NCI-H524 treated with DMSO at 0.1 percent for 48 hours (cell line): ENCODE measurements at regions not wholly inside any gene's neighbourhood (a gene's known extent, or its start where the extent isn't known, plus 50 kb on each side); places are given as distances from the start of the nearest gene placed in this dataset.
A peak's percentile ranks its signal among the peaks of the same experiment; 100 is the strongest.

Experiments
- DNase-seq: peaks from one replicate; lab custom pipeline; 2025; lab: John Stamatoyannopoulos, UW

DNA sequence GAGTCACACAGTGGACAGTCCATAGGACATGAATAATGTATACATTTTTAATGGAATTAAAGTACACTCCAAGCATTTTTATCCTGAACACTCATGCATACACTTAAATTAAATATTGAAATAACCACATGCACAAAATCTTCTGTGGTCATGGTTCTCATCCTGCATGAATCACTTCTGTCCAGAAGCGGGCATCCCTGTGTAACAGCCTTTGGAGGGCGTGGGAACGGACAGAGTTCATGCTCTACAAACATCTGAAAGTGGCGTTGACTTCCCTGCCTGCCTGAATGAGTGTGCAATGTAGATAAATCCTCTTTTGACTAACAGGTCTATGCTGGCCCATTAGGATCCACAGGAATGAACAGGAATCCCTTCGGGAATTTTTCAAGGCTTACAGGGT is 780.2 kb downstream of the BRD1 start:
- no peak for DNase-seq

DNA sequence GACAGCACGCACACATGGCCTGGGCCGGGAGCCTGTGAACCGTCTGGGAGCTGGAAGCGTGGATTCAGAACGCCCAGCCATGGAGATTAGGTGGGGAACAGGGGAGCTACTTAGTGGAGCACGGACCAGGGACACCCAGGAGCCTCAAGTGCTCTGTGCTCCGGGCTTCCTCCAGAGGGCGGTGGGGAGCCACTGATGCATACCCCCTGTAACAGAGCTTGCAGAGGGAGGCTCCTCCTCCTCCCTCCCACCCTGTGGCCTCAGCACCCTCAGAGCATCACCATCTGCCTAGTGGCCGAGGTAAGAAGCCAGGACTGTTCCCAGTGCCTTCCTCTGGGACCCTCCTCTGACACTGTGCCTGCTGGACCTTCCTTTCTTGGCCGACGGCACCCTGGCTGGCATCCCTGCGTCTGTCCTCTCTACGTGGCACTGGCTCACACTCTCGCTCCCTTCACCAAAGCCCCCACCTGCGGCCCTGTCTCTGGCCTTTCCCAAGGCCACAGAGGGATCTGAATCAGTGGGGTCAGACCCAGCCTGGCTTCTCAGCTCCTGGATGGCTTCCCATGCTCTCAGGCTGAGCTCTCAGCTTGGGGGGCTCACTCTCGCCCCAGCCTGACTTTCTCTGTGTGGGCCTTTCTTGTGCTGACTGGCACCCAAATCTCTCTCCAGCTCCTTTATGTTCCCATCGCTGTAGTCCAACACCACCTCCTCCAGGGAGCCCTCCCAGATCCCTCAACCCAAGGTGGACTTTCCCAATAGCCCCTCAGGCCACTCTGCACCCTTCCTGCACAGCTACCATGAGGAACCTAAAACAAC is 780.9 kb downstream of the BRD1 start:
- peak; percentile 63 for DNase-seq

DNA sequence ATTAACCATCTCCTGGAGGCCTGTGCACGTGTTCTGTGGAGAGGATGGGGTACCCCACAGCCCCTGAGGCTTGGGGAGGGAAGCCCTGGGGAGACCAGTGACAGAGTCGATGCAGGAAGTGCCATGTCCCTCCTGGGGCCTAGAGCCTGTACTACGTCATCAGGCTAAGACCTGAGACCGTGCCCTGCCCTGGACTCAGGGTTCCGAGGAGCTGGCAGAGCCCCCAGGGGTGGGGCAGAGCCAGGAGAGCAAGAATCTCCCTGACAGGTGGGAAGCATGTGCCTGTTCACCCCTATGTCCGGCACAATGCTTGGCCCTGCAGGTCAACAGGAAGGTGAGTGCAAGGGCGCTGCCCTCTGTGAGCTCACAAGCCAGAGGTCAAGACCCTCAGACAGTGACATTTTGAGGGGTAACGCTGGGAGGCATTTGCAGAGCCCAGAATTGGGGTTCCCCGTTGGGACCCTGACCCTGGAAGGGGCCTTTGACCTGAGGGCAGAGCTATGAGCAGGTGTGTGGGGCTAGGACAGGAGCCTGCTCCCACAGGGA is 781.6 kb downstream of the BRD1 start:
- DNase-seq = no peak

DNA sequence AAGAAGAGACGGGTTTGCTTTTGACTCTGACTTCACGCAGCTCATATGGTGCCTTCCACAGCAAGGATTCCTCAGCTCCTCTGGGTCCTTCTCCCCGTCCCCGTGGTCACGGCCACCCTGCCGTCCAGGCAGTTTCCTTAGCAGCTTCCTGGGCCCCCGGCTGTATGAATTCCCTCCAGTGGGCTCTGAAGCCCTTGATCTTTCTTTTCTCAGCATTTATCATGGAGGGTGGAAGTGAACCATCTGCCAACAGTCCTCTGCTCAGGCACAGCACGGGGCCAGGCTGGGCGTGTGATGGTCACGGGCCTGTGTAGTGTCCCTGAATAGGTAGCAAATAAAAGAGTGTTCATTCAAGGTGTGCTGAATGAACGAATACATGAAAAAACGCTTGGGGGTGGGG is 782.4 kb downstream of the BRD1 start:
- DNase-seq = no peak

DNA sequence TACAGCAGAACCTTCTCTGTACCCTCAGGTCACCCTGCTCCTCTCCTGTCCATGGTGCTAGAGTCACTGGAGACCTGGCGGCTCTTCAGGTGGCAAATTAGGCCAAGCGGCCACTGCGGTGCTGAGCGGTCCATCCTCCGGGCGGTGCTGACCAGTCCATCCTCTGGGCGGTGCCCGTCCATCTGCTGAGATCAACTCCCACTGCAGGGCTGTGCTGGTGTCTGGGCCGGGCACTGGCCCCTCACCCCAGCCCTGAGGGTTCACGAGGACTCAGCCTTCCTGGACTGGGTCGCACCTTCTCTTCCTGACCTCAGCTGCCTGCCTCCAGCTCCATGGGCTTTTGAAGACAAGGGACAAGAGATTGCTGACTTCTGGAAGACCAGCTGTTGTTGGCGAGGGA is 782.9 kb downstream of the BRD1 start:
- DNase-seq = no peak

DNA sequence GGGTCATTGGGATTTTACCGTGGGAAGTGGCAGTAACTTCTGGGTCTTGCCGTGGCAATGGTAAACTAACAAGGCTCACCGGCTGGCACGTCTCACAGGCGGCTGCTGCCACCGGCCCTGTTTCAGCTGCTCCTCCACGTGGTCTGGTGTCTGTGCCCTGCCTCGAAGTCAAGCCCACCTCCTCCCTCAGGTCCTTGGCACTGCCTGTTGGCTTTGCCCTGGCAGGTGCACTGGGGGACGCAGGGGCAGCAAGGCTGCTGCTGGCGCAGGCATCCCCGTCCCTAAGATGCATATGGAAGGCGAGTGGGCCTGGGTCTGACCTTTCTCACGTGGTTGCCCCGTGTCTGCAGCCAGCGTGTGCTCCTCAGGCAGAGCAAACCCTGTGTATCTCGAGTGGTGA is 783.6 kb downstream of the BRD1 start:
- no peak for DNase-seq

DNA sequence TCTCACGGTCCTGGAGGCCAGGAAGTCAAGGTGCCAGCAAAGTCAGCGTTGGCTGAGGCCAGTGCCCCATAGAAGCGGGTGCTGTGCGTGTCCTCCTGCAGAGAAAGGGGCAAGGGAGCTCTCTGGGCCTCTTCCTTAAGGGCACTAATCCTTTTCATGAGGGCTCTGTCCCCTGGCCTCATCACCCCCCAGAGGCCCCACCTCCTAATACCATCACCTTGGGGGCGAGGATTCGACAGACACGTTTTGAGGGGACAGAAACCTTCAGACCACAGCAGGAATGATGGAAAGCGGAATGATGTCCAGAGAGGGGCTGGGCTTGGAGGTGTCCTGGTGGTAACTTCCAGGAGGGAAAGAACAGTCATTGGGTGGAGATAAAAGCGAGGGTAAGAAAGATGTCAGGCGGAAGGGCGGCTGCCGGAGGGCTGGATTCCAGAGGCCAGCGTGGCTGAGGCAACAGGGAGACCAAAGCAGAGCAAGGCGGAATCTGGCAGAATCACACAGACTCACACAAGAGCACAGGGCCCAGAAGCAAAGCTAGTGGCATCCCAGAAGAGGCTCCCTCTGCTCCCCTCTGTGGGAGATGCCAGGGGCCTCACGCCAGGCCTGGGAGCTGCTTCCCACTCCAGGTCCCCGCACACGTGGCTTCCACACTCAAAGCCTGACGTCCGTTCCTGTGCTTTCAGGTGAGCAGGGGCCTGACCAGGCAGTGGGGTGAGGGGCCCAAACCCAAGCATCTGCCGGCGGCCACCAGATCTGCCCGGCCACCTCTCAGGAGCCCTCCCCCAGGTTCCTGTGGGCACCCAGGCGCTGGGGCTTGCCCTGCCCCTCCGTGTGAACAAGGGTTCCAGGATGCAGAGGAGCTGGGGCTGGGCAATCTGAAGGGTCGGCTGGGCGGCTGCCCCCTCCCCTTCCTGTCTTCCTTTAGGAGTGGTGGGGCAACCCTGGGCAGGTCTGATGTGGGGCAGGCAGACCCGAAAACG is 784.5 kb downstream of the BRD1 start:
- no peak for DNase-seq

DNA sequence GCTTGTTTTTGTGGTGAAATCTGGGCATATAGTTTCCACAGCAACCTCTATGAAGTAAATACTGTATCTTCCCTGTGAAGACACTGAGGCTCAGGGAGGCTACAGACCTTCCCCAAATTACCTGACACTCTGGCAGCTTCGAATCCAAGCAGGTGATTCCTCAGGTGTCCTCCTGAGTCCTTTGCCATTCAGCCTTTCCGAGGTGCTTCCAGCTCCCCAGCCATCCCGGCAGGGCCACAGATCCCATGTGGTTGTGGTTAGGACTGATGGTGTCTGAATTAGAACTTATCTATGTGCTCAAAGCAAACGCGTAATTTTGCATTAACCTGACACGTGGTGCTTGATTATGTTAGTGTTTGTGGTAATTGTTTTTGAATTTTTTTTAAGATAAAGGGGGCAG is 785.6 kb downstream of the BRD1 start:
- DNase-seq = no peak

DNA sequence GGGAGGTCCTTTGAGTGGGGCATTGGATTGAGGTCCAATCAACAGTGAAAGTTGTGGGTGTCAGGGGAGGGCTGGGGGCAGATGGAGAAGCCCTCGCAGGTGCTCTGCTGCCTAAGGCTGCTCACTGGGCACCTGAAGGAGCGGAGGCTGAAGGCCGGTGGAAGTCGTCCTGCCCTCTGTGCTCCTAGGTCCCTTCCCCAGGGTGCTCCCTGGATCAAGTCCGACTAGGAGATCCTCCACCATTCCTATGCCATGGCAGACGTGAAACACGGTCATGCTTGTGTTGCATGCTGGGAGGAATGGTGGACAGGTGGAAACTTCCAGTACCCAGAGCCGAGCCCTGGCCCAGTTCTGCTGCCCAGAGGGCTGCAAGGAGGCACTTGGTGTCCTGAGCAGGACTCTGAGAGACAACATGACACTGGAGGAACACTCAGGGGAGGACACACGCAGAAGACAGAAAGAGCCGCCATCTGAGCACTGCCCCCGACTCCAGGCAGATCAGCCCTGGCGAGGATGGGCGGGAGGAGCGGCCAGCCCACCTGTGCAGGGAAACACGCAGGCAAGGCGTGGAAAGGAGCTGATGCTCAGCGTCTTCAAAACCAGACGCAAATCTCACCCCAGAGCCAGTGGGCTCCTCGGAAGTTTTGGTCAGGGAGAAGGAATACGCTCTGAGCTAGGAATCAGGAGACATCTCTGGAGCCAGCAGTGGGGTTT is 786.8 kb downstream of the BRD1 start:
- DNase-seq = no peak

DNA sequence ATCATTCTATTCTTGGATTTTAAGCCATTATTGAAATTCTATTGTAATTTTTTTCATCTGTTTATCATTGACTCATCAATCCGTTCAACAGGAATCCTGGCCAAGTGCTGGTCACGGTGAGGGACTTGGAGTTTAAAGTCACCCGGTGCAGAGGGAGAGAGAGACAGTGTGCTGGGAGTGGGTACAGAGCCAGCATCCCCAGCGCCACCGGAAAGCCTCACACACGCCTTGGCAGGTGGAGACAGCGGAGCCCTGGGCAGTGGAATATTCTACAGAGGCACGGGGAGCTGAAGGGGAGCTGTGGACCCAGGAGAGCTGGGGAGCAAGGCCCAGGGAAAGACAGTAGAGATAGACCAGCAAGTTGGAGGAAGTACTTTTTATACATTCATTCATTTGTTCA is 787.6 kb downstream of the BRD1 start:
- no peak for DNase-seq

DNA sequence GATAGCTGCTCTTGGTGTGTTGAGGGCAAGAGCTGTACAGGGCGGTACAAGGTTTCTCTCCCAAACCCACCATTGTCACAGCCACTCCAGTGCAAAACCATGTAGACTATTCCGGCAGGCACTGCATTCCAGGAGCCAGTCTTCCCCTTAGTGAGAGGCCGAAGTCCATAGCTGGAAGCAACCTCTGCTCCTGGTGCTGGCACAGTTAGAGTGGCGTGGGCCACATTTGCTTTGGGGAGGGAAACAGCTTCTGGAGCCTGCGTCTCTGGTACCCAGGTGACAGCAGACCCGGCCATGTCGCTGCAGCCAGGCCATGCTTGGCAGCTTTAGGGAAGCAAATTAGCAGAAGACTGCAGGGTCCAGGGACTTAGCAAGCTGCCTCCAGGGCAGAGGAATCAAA is 788.0 kb downstream of the BRD1 start:
- DNase-seq = no peak

DNA sequence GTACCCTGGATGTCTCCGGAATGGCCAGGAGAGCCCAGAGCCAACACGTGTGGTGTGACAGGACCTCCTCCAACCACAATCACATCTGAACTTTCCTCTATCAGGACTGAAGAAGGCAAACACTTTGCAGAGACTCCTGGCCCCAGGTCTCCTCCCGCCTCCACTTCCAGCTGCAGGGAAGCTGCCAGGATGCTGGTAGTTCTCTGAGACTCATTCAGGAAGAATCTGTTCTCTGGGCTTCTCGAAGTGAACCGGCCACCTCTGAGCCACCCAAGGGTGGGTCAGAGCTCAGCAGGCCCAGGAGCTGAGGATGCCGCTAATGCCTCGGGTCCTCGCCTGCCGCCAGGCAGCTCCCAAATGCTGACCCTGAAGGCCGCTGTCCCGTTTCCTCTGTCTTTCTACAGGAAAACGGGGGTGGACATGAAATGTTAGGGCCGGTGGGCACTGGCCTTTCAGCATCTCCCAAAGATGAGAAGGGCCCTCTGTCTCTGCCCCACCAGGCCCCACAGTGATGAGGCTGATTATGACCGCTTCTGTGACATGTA is 789.9 kb downstream of the BRD1 start:
- DNase-seq = no peak

DNA sequence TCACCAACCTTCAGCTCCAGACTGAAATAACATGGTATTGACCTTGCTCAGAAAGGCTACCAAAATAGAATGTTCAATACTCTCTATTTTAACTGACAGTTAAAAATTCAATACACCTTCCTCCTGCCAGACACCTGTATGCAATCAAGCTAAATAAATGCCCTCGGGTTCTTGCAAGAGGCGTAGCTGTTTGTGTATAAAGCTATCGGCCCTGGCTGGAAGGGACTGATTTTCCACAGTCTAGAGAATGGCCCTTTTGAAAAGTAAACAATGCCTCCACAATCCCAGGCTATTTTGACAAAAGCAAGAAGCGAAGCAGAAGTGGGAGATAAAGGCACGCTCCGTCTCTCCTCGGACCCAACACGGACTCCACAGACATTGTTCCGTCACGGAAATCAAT is 791.2 kb downstream of the BRD1 start:
- no peak for DNase-seq

DNA sequence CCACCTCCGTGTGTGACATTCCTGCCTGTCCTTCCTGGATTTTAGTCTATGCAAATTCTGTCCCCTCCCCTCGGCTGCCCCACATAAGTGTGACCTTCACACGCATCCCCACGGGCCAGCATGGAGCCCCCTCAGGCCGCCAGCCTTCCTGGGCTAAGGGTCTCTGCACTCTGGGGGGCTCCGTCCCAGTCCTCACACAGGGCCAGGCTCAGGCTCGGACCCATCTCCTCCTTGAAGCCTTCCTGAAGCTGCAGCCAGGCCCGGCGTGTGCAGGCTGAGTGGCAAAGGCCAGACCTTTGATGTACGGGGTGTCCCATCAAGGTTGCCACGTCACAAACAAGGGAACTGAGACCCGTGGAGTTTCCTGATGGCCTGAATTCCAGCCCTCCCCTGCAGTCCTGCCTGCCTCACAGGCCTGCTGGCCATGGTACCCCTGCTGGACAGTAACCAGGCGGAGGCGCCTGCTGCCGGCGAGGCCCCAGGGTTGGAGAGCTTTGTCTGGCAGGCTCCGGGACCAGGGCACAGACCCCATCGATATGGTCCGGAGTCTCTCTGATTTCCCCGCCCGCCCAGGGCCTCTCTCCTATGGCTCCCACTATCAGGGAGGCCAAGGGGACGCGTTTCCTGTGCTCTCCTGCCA is 791.7 kb downstream of the BRD1 start:
- DNase-seq = no peak

DNA sequence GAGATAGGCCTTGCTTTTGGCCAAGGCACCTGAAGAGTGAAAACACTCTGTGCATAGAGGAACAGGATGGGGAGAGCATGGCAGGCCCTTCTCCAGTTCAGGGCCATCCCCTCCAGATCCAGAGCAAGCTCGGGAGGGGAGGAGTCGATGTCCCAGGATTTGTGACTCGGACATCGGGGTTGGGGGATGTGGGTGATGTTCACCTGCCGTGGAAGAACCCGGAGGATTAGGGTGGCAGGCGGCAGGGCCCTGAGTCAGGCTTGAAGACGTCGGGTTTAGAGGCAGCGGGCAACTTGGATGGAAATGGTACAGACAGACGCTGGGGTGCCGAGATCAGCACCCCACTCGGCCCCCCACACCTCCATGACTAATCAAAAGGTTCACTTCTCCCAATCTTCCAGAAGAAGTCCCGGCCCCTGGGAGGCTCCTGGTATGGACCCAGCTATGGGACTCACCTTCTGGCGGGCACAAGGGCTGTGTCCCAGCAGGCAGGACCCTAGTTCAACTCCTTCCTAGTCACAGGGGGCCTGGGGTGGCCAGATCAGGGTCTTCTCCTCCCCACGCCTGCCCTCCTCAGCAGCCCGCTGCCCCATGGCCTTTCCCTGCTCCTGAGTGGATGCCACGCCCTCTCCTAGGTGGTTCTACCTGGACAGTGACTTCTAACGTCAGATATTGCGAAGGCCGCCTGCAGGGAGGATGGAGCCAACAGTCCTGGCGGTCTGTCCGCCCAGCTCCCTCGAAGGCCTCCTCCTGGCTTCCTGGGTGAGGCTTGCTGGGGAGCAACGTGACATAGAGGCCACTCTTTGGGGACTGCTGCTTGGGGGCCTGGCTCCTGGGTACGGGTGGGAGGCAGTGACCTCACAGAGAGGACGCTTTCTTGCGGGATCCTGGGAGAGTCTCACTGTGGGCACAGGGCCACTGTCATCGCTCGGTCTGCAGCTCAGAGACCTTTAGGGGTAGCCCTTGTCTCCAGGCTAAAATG is 792.5 kb downstream of the BRD1 start:
- no peak for DNase-seq

DNA sequence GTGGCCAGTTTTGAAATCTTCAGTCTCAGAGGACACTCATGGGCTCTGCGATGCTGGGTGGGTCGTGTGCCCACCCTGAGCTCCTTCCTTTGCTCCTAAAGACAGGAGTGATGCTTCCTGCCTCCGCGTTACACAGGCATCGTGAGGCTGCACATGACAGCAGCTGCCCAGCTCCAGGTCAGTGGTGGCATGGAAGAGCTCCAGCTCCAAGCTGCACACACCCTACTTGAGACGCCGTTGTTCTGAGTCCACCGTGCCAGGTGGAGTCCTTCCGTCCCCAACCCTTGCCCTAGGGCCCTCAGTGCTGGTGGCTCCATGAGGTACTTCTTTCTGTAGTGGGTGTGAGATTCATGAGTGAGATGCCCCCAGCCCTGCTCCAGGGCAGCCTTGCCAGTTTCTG is 794.1 kb downstream of the BRD1 start:
- no peak for DNase-seq

DNA sequence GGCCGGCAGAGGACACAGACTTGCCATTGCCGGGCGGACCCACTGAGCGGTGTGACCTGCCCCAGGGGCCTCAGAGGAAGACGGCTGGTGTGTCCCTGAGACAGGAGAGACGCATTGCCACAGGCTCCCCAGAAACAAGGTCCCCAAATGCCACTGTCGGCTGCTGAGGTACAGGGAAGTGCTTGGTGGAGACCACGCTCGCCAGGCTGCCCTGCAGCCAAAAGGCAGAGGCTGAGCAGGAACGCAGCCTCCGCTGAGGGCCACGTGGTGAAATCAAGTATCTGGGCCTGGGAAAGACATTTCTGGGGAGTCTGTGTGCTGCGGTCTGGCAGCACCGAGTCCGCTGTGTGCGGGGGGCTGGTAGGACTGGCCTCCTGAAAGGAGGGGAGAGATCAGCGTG is 794.9 kb downstream of the BRD1 start:
- DNase-seq = no peak

DNA sequence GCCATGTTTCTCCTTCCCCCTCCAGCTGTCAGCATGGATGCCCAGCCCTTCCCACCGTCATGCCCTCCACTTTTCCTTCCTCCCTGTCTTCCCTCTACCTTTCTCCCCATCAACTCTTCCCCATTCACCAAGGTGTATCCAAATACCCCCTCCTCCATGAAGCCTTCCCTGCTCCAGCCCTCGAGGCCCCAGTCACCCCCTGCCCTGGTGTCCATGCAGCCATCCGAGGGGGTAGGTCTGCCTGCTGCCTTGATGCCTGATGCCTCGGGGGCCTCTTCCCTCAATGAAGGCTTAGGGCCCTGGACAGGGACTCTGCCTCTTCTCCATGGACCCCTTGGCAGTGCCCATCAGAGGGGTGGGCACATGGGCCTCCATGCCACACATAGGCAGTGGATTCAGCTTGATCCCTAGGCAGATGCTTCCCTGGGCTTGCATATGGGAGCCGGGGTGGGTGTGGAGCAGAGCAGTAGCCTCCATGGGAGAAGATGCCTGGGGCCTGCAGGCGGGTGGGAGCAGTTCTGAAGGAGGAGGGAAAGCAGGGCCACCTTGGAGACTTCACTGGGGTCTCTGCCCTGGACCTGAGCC is 795.8 kb downstream of the BRD1 start:
- no peak for DNase-seq

DNA sequence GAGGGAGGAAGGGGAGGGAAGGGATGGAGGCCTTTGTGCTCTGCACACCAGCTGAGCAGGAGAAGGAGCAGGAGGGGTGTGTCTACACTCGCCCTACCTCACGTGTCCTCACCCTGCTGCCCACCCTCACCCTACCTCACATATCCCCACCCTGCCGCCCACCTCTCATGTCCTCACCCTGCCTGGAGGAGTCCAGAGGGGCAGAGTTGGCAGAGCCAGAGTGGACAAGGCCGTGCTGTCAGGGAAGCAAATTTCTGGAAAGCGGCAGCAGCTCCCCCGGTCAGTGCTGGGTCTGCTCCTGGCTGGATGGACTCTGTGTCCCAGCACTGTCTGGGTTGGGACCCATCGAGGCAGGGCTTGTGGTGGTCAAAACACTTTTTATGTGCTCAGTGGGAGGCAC is 799.6 kb downstream of the BRD1 start:
- no peak for DNase-seq

DNA sequence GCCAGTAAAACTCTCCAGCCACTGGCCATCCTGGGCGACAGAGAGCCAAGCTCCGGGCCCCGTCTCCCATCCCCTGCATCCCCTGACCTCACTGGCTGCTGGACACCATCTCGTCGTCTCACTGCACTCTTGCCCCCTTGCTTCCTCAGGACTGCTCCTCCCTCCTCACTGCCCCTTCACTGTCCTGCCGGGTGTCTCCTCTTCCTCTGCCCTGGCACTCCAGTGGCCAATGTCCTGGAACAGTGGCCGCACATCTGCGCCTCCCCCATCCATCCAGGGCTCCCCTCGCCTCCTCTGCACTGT is 800.4 kb downstream of the BRD1 start:
- no peak for DNase-seq
